GM19328 (cell line): ENCODE measurements at regions not wholly inside any gene's neighbourhood (a gene's known extent, or its start where the extent isn't known, plus 50 kb on each side); places are given as distances from the start of the nearest gene placed in this dataset.

Experiments used
- ATAC-seq: cut with Tn5 transposase; IDR thresholded peaks from one replicate; pipeline ENCODE4 v1.9.1; 2021; ENCODE audit warnings: mild to moderate bottlenecking, moderate library complexity; ENCODE audit not compliant: unreplicated experiment

DNA sequence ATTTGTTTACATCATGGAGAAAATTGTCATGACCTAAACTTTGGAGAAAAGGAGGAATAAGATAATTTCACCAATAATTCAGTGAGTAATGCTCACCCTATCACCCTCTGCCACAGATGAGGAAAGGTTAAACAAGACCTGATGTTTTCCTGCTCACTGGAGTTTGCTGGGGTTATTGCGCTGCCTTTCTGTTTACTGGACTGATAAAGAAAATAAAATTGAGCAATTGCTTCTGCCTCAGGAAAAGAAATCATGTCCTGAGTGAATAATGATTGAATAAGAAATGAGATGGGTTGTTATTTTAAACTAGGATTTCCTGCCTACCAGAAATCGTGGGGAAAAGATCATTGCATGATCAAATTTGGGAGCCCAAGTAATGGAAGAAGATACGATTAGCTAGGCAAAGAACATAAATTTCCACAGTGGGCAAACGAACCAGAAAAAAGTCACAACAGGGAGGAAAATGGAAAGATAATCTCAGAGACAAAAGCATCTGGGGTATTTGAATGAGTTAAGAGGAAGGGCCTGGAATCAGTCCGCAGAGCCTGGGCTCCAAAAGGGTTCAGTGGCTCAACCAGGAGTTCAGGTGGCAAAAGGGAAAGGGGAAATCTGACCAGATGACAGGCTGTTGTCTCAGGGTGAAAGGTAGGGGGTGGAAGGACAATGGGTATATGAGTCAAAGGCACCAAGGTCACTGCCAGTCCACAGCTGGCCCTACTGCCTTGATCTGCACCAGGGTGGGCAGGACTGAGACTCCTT, 146.8 kb downstream of the FAM43A start:
- ATAC-seq: no peak

DNA sequence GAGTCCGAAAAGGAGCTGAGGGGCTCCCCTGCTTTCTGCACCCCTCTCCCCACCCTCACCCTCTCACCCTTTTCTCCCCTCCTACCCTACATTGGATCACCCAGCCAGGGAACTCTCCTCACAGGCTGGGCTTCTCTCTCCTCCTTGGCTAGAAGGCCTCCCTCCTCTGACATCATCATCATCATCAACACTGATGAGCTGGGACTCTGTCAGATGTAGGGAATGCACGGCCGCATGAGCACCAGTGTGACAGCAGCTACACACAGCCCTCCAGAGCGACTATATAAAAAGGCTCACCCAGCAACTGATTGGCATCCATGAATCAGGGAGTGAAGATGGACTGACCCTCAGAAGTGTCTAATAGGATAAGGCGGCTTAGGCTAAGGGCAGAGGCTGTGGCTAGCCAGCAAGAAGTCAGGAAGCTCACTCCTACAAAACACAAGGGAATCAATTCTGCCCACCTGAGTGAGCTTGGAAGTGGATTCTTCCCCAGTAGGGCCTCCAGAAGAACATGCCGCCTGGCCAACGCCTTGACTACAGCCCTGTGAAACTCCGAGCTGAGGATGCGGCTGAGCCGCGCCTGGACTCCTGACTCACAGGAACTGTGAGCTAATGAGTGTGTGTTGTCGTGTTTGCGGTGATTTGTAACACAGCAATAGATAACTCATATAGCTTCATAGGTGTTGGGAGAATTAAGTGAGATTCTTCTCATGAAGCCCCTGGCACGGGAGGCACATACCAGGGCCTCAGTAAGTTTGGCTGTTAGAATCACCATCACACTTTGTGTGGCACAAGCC, 147.6 kb downstream of the FAM43A start:
- ATAC-seq: no peak

DNA sequence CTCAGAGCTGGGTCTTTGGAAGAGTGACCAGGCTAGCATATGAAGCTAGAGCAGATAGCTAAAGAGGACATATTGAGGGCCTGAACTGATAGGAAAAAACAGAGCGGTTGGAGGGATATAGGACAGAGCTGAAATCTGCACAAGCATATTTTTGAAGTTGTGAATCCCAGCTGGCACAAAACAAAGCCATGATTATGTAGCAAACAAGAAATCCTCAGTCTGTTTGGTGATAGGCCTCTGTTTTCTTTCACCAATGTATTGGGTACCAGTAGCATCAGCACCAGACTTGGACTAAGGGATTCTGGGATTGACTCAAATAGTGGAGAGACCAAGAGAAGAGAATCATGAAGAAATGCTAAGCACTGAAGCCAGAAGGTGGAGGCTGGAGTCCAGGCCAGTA, 151.0 kb downstream of the FAM43A start:
- ATAC-seq: no peak

DNA sequence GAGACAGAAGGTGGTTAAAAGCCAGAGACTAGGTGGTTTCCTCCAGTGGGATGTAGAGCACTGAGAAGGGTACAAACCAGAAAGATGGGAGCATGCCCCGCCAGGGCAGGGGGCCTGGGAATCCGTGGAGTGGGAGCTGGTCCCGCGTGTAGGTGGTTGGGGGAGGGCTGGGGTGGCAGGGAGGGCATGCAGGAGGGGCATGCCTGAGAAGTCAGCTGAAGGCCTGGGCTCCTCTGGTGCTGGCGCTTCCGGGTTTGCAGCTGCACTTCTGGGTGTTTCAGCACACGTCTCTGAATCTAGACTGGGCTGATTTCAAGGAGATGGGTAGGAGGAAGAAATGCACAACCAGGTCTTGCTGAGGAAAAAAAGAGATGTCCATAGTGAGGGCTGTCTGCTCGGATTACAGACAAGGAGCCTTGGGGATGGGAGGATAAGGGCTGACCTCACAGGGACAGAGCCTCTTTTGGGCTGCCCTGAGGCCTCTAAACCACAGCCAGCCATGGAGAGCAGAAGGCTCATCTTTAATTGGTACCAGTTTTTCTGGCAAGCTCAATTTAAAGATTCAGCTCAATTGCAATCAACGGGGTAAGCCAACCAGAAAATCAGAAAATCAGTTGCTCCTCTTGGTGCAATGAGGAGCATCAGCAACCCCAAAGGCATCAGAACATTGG, 151.9 kb downstream of the FAM43A start:
- no peak for ATAC-seq

DNA sequence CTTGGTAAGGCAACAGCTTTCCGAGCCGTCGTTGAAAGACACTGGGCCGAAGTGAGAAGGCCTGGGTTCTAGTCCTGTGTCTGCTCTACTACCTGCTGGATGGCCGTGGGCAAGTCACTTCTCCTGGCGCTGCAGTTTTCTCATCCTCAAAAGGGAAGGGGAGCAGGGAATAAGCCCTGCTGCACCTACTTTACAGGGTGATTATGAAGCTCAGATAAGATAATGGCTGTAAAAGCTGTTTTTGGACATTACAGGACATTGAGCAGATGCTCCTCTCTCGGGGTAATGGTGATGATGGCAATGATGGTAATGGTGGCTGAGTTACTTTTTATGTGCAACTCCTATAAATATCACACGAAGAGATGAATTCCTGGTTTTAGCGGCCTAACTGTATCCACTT, 152.6 kb downstream of the FAM43A start:
- ATAC-seq: no peak

DNA sequence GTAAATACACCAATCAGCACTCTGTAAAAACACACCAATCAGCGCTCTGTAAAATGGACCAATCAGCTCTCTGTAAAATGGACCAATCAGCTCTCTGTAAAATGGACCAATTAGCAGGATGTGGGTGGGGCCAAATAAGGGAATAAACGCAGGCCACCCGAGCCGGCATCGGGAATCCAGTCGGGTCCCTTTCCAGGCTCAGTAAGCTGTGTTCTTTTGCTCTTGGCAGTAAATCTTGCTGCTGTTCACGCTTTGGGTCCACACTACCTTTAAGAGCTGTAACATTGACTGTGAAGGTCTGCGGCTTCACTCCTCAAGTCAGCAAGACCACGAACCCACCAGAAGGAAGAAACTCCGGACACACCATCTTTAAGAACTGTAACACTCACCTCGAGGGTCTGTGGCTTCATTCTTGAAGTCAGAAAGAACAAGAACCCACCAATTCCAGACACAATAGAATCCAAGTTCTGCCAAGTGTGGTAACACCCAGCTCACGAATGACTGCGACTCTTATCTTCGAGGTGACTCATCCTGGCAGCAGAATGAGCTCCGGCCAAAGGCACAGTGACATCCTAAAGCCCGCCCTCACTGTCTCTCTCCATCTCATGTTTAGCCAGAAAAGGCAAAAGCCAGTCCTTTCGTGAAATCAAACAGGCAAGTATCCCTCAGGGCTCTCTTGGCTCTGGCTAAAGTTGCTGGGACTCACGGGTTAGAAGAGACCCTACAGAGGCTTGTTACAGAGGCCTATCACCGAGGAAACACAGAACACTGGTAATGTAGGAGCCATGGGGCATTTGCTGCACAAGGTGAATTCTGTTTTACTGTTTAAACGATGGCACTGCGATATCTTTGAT, 155.2 kb downstream of the FAM43A start:
- ATAC-seq: no peak

DNA sequence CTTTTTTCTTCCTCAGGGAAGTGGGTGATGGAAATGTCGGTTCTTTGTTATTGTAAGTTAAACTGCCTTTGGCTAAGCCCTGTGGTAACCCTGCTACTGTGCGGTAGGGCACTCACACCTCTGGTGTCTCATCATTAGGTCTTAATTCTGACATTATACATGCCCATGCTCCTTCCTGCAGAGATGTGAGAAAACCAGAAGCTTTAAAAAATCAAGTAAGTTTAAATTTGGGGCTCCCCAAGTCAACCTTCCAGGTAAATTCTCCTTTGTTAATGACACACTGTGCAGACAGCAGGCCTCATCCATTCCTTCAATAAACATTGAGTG, 155.8 kb downstream of the FAM43A start:
- no peak for ATAC-seq

DNA sequence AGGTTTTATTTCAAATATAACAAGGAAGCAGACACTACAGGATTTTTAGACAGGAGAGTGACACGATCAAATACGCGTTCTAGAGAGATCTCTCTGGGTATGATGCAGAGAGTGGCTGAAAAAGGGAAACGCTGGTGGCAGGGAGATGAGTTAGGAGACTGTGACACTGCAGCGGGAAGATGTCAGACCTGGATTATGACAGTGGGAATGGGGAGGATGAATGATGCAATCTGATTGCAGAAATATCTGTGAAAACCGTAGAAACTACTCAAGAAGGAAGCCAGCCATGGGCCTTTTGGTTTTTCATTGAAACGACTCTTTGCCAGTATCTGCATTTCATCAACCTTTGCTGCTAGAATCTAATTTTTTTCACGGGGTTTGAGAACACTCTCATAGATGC, 157.9 kb downstream of the FAM43A start:
- no peak for ATAC-seq

DNA sequence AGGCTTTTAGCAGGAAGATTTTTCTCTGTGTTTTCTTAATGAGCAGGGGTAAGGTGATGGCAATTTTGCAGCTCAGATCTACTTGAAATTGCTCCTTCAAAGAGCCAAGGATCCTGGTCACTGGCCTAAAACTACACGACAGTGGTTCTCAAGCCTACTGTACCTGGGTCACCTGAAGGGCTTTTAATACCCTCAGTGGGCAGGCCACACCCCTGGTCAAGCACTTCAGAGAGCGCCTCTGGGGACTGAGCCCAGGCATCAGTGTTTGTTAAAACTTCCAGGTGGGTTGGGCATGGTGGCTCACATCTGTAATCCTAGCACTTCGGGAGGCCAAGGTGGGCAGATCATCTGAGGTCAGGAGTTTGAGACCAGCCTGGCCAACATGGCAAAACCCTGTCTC, 158.4 kb downstream of the FAM43A start:
- no peak for ATAC-seq

DNA sequence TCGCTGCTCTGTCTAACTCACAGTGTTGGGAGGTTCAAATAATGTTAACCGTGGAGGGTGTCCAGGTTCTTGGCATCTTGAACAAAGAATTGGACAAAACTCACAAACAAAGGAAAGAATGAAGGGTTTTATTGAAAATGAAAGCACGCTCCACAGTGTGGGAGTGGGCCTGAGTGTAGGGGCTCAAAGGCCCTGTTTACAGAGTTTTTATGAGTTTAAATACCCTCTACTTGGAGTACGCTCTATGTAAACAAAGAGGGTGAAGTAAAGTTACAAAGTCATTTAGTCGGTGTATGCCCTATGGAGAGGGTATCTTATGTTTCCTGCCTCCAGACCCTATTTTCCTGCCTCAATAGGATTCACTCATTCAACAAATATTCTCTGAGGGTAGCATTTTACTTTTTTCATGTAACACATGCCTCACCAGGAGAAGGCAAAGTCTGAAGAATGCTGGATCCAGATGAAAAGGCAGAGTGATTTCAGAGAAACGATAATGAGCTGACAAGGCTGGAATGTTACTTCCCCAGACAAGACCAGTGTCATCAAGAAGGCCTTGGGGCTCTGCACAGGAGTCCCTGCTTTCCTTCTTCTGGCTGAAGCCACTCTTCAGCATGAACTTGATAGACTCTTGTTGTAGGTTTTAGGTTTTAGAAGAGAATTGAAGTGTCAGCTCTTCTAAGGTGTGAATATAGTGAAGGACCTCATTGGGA, 163.6 kb downstream of the FAM43A start:
- ATAC-seq: no peak

DNA sequence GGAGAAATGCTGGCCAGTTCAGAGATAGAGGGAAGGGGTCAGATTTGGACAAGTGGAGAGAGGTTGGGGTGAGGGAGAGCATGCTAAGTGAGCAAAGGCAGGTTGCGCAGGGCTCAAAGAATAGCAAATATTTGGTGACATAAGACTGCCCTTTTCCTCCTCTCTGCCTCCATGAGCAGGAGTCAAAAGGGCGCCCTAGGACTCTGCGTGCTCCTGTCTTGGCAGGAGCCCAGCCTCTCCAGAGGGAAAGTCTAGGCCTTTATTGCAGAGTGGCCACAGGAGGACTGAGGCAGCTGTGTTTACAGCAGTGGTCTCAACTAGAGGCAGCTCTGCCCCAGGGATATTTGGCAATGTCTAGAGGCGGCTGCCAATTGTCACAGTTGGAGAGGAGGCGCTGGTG, 165.6 kb downstream of the FAM43A start:
- ATAC-seq: no peak

DNA sequence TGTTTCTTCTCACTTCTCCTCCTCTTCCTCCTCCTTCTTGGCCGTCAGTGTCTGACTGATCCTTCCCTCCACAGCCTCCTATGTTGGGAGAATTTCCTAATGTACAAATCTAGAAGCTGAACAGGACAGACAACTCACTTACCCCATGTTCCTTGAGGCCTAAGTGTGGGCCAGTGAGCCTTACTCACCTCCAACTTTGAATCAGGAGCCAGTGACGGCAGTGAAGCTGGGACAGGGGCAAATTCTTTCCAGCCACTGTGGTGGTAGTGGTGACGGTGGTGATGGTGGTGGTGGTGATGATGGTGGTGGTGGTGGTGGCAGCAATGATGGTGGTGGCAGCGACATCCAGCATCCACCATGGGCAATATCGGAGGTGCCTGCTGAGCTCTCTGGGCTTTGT, 166.3 kb downstream of the FAM43A start:
- no peak for ATAC-seq

DNA sequence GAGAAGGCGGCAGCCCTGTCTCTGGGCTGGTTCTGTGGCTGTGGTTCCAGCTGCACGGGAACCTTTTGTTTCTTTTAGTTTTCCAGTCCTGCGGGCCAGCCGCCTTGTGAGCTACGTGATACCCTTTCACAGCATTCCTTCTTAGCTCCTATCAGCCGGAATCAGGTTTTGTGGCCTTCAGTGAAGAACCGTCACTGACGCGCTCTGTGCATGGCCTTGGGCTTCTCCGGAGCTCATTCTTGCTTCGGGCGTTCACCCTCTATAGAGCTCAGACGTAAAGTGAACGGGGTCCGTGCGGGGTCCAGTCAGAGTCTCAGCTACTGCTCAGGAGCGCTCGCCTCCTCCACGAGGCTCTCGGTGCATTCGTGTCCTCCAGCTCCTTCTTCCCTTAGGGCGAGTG, 166.7 kb downstream of the FAM43A start:
- ATAC-seq: no peak

DNA sequence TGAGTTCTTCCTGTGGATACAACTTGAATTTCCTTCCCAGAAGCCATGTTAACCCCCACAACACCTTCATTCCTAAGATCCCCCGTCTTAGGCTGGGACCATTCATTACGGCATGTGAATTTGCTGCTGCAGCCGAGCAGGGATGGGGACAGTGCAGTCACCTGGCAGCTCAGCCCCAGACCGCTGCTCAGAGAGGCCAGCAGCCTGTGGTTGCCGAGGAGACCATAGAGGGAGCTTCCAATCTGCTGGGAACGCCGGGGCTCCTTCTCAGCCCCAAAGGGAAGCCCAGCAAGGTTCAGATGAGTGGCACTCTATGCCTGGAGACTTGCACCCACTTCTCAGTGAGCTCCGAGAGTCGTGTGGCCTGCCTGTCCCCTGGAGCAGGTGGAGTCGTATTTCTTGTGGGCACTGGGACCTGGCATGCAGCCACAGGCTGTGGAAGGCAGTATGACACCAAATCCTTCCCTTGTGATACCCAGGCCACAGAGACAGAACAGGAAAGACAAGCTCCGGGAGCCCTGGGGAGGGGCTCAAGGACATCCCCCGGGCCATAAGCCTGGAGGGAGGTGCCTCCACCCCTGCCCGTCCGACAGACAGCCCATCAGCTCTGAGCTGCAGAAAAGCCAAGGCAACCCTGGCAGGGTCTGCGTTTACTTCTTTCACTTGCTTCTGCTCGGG, 167.3 kb downstream of the FAM43A start:
- no peak for ATAC-seq

DNA sequence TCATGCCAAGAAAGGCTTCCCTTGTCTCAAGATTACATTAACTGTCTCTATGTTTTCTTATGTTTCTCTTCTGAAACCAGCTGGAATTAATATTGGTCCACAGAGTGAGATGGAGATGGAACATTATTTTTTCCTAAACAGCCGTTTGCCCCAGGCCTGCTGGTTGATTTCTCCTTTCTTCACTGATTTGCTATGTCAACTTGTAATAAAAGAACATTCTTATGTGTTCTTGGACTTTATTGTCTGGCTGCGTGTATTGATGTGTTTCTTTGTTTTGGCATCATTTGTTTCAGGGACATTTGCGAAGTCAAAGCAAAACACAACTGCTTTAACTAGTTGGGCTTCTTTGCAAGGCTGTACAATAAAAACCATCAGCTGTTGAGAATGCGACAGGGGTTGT, 168.5 kb downstream of the FAM43A start:
- ATAC-seq: no peak

DNA sequence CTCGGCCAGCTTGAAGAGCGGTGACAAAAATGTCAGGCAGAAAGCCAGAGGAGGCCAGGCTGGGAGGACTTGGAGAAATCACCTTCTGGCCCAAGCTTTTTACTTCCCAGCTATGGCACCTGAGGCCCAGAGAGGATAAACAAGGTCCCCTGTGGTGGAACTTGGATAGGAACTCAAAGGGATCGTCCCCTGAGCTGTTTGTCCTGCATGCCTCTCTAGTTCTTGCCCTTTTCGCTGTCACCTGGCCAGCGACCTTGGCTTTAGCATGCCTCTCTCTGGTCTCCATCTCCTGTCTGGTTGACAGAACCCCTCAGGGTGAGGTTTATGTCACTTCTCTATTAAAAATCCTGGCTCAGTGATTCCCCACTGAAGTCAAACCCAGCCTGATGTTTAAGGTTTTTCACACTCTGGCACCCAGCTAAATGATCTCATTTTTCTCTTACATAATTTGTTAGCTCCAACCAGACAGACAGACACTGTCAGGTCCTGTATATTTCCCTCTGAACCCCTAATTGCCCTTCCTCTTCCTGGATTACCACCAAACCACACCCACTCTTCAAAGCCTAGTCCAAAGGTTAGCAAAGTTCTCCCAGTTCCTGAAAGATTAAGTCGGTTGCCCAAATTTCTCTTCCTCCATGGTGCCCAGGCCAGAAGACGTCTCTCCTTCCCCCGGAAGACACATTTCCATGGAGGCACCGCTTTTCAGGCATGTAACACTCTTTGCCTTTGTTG, 169.1 kb downstream of the FAM43A start:
- ATAC-seq: no peak

DNA sequence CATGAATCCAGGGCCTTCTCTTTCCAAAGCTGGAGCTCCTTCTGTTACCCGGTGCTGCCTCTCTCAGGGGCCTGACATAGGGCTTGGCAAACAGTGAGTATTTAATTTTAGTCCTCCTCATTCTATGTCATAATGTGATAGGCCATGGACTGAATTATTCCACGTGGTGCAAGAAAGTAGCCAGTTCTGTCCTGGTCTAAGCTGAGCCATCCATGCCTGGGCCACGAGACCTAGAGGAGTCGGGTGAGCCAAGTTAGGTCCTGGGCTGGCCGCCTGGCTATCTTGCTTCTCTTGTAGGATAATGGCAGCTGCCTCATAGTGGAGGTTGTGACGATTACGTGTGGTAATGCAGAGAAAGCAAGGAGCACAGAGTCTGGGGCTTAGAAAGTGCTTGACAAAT, 170.6 kb downstream of the FAM43A start:
- ATAC-seq: no peak

DNA sequence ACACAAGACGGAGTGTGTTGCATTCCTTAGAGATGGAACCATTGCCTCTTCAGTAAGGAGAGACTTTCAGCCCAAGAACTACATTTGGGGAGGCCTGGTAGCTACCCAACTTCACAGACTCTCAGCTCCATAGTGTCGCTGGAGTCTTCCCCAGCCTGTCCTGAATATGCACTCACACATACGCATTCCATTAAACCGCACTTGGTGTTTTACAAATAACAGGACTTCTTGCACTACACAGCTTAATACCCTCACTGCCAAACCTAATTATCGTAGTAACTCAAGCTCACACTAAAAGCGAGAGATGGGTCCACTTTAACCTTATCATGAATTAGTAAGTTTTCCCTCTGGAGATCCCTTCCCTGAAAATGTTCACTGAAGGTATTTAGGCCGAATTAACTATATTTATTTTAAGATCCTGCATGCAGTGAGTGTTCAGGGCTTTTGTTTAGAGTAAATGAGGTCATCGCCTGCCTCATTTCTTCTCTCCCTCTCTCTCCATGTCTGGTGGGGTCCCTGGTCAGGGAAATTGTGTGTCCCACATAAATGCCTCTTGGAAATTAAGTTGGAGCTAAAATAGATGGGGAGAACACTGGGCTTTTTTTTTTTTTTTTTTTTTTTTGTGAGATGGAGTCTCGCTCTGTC, 171.9 kb downstream of the FAM43A start:
- no peak for ATAC-seq

DNA sequence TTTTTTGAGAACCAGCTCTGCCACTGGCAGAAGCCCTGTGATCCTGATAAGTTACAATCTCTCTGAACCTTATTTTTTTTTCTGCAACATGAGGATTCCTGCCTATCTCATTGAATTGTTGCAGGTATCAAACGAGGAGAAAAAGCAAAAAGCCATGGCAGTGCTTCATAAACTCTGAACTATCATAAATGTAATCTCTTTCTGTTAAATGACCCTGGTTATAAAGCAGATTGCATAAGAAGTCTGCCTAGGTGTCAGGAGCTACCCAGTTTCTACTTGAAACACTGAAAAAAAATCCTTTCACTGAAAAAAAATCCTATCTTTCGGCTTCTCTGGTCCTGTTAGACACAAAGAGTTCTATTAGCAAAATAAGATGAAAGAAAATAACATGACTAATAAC, 172.7 kb downstream of the FAM43A start:
- no peak for ATAC-seq
